ENCODE measurements at regions not wholly inside any gene's neighbourhood (a gene's known extent, or its start where the extent isn't known, plus 50 kb on each side); places are given as distances from the start of the nearest gene placed in this dataset.

- TF ChIP-seq, protein P1, sequence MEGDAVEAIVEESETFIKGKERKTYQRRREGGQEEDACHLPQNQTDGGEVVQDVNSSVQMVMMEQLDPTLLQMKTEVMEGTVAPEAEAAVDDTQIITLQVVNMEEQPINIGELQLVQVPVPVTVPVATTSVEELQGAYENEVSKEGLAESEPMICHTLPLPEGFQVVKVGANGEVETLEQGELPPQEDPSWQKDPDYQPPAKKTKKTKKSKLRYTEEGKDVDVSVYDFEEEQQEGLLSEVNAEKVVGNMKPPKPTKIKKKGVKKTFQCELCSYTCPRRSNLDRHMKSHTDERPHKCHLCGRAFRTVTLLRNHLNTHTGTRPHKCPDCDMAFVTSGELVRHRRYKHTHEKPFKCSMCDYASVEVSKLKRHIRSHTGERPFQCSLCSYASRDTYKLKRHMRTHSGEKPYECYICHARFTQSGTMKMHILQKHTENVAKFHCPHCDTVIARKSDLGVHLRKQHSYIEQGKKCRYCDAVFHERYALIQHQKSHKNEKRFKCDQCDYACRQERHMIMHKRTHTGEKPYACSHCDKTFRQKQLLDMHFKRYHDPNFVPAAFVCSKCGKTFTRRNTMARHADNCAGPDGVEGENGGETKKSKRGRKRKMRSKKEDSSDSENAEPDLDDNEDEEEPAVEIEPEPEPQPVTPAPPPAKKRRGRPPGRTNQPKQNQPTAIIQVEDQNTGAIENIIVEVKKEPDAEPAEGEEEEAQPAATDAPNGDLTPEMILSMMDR (IDR thresholded peaks at IDR 0.05): no peak
- TF ChIP-seq POLR2A (IDR thresholded peaks at IDR 0.05): no peak
Measured at GRCh38 chr5:56320686-56321085, 87.6 kb upstream of the ANKRD55 start.

Data from testis (tissue), 2 donors.